Stomach (tissue), 8 donors: ENCODE measurements at regions not wholly inside any gene's neighbourhood (a gene's known extent, or its start where the extent isn't known, plus 50 kb on each side); places are given as distances from the start of the nearest gene placed in this dataset.

Experiments used
- DNase-seq, 2 donors: peaks; one replicate each; pipeline versions ENCODE4 v3.0.0 to v3.0.0-alpha.2; 2013 to 2019
- H3K27ac ChIP-seq, 5 donors: fragments of 200-600 bp in 4 of 5; sonication (generic) in 4 of 5; one replicate each; pipeline ENCODE4 v1.5.1; 2013 to 2019; ENCODE audit warnings: mild to moderate bottlenecking in 1 of 5, moderate library complexity in 1 of 5
- H3K27me3 ChIP-seq, 3 donors: fragments of 200-600 bp; sonication (generic); one replicate each; pipeline ENCODE4 v1.5.1; 2017 to 2019; ENCODE audit warnings: mixed run types in 1 of 3
- H3K36me3 ChIP-seq, 4 donors: fragments of 200-600 bp; sonication (generic); 1 replicate in 3 of 4; 2 replicates in 1 of 4; pipeline ENCODE4 v1.5.1; 2016 to 2019
- H3K4me1 ChIP-seq, 4 donors: fragments of 200-600 bp; sonication (generic); one replicate each; pipeline ENCODE4 v1.5.1; 2016 to 2019
- H3K4me3 ChIP-seq, 4 donors: fragments of 200-600 bp; sonication (generic) in 3 of 4; one replicate each; pipeline ENCODE4 v1.5.1; 2016 to 2019; ENCODE audit warnings: mild to moderate bottlenecking in 1 of 4
- H3K9me3 ChIP-seq, 4 donors: fragments of 200-600 bp; sonication (generic); one replicate each; pipeline ENCODE4 v1.5.1; 2016 to 2019
- EP300 ChIP-seq: sonication (generic); formaldehyde crosslinking; IDR thresholded peaks from one replicate; pipeline ENCODE4 v1.6.1; 2017; ENCODE audit warnings: antibody characterized with exemption
- POLR2A ChIP-seq, 4 donors: fragments of 450-650 bp; IDR thresholded peaks; one replicate each; pipeline ENCODE4 v1.6.1; 2016; ENCODE audit warnings: antibody characterized with exemption in 4 of 4, control low read depth in 2 of 4, mild to moderate bottlenecking in 1 of 4, moderate library complexity in 1 of 4
- POLR2AphosphoS5 ChIP-seq, 3 donors: sonication (generic); formaldehyde crosslinking; IDR thresholded peaks; one replicate each; pipeline ENCODE4 v1.6.1; 2016; ENCODE audit warnings: antibody characterized with exemption in 3 of 3
- WGBS, 5 donors: extraction: QIAGEN DNeasy Blood & Tissue Kit in 3 of 5; methylation state at CpG; one replicate each; pipeline versions ENCODE4 v1.1.5 to v1.1.7; 2013 to 2018; 5-methylcytosine and 5-hydroxymethylcytosine counted together
- intact Hi-C: fragments of 100-400 bp; cut with DNase I; formaldehyde crosslinking; loops from one replicate; pipeline ENCODE4 v1.15.1; 2023; ENCODE audit warnings: low total_unique reads
- TF ChIP-seq, protein P1 (sequence below), 7 experiments: fragments of 450-650 bp in 4 of 7; fragments of 200-600 bp in 3 of 7; sonication (generic) in 3 of 7; IDR thresholded peaks; one replicate each; pipeline ENCODE4 v1.5.1; 2016 to 2019; ENCODE audit warnings: antibody characterized with exemption in 7 of 7, control low read depth in 2 of 7, mild to moderate bottlenecking in 1 of 7
- donor health status: healthy with polysubstance abuse.
- donor health status: Bipolar disorder and iron deficiency.
- donor health status: healthy.

DNA sequence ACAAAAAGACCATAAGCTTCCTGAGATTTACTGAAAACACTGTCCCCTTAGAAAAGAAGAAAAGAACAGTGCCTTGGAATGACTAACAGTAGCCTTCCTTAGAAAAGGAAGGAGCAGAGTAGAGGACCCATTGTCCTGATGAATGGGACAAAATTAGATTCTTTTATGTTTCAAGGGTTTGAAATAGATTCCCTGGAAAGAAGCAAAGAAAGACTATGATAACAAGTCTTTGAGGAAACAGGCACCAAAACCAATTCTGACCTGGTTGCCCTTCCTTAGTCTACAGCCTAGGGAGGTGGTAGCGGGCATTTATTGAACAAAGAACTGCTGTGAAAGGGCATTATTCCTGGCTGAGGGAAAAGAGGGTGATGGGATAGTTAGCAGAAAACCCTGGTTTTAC is 1024.8 kb downstream of the TBL1XR1 start:
- no peak for DNase-seq
- TF ChIP-seq, protein P1, sequence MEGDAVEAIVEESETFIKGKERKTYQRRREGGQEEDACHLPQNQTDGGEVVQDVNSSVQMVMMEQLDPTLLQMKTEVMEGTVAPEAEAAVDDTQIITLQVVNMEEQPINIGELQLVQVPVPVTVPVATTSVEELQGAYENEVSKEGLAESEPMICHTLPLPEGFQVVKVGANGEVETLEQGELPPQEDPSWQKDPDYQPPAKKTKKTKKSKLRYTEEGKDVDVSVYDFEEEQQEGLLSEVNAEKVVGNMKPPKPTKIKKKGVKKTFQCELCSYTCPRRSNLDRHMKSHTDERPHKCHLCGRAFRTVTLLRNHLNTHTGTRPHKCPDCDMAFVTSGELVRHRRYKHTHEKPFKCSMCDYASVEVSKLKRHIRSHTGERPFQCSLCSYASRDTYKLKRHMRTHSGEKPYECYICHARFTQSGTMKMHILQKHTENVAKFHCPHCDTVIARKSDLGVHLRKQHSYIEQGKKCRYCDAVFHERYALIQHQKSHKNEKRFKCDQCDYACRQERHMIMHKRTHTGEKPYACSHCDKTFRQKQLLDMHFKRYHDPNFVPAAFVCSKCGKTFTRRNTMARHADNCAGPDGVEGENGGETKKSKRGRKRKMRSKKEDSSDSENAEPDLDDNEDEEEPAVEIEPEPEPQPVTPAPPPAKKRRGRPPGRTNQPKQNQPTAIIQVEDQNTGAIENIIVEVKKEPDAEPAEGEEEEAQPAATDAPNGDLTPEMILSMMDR (IDR thresholded peaks at IDR 0.05): no peak
- TF ChIP-seq EP300: no peak
- H3K4me1 ChIP-seq: no peaks in the 10 kb centered on the region
- WGBS, 5 donors: 82 to 100% (median 92%) methylated on average over 1 of the region's 1 CpG
- no peak overlapping the region for H3K27ac ChIP-seq
- H3K9me3 ChIP-seq: no peaks in the 10 kb centered on the region
- H3K27me3 ChIP-seq: no peaks in the 10 kb centered on the region
- no peaks in the 10 kb centered on the region for H3K36me3 ChIP-seq
- H3K4me3 ChIP-seq: no peak overlapping the region
- intact Hi-C loops: no loop called here

DNA sequence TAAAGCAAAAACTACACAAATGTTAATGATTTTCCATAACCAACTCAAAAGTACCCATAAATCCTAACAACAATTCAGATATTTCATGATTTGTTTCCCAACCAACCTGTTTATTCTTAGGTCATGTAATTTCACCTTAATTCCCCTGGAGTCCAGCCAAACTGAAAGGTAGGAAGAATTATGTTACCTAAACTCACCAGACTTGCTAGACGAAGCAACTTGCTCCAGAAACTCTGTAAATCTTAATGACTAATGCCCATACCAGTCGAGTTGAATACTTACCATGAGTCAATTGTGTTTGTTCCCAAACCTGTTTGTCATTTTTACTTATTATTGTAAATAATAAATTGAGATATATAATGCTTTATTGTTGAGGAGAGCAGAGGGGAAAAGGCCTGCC is 1030.0 kb downstream of the TBL1XR1 start:
- WGBS, 5 donors: 16 to 50% (median 32%) methylated on average over 2 of the region's 2 CpGs
- intact Hi-C loops: no loop called here
- no peaks in the 10 kb centered on the region for H3K9me3 ChIP-seq
- TF ChIP-seq, protein P1 (IDR thresholded peaks at IDR 0.05): no peak
- TF ChIP-seq POLR2A (IDR thresholded peaks at IDR 0.05): no peak
- TF ChIP-seq EP300: no peak
- no peak for TF ChIP-seq POLR2AphosphoS5 (IDR thresholded peaks at IDR 0.05)
- H3K4me3 ChIP-seq: no peak overlapping the region
- H3K4me1 ChIP-seq: no peaks in the 10 kb centered on the region
- peak in 1 of 2 donors; percentile 44 for DNase-seq
- H3K27me3 ChIP-seq: no peaks in the 10 kb centered on the region
- H3K36me3 ChIP-seq: no peaks in the 10 kb centered on the region
- H3K27ac ChIP-seq: no peak overlapping the region

DNA sequence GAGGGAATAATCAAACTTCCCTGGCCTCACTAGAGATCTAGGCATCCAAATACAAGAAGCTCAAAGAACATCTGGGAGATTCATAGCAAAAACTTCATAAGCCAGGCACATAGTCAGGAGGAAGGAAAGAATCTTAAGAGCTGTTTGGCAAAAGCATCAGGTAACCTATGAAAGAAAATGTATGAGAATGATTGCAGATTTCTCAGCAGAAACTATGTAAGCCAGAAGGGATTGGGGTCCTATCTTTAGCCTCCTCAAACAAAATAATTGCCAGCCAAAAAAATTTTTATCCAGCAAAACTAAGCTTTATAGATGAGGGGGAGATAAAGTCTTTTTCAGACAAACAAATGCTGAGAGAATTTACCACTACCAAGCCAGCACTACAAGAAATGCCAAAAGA is 1036.3 kb downstream of the TBL1XR1 start:
- H3K9me3 ChIP-seq: peaks cover 0 to 10% (median 0%) of the 10 kb centered on the region in 4 donors
- H3K4me3 ChIP-seq: no peak overlapping the region
- TF ChIP-seq, protein P1 (IDR thresholded peaks at IDR 0.05): no peak
- TF ChIP-seq POLR2A (IDR thresholded peaks at IDR 0.05): no peak
- TF ChIP-seq POLR2AphosphoS5 (IDR thresholded peaks at IDR 0.05): no peak
- TF ChIP-seq EP300: no peak
- H3K27ac ChIP-seq: no peak overlapping the region
- no peaks in the 10 kb centered on the region for H3K4me1 ChIP-seq
- no peaks in the 10 kb centered on the region for H3K27me3 ChIP-seq
- intact Hi-C loops: no loop called here
- no peaks in the 10 kb centered on the region for H3K36me3 ChIP-seq
- no peak for DNase-seq

DNA sequence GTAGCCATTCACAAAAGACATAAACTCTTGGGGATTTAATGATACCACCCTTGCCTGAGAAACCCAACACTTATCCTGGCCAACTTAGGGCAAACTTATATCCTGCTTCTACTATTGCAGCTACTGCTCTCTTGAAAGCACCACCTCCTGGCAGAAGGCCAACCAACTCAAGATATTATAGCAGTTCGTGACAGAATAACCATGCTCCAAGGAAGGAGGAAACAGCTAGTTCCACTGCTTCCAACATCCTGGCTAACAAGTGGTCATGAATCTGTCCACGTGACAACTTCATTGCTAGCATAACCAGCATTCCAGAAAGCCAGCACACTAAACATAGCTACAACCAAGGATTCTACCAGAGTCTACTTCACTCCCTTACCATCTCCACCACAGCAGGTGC is 1037.5 kb downstream of the TBL1XR1 start:
- DNase-seq: peak in 1 of 2 donors; percentile 2
- no peaks in the 10 kb centered on the region for H3K36me3 ChIP-seq
- no peaks in the 10 kb centered on the region for H3K4me1 ChIP-seq
- H3K27me3 ChIP-seq: no peaks in the 10 kb centered on the region
- intact Hi-C loops: no loop called here
- WGBS, 5 donors: 53 to 68% (median 57%) methylated on average over 2 of the region's 2 CpGs
- no peak overlapping the region for H3K27ac ChIP-seq
- TF ChIP-seq, protein P1 (IDR thresholded peaks at IDR 0.05): no peak
- TF ChIP-seq EP300 (no peak), POLR2AphosphoS5 (IDR thresholded peaks at IDR 0.05) (no peak), POLR2A (IDR thresholded peaks at IDR 0.05) (no peak)
- peaks cover 0 to 10% (median 0%) of the 10 kb centered on the region in 4 donors for H3K9me3 ChIP-seq
- no peak overlapping the region for H3K4me3 ChIP-seq
